GM19328 (cell line): ENCODE measurements at regions not wholly inside any gene's neighbourhood (a gene's known extent, or its start where the extent isn't known, plus 50 kb on each side); places are given as distances from the start of the nearest gene placed in this dataset.
"Not testable (repeated sequence)": the region's sequence is repeated elsewhere in the genome, so short reads cannot be mapped to it uniquely, and the experiment has no call there.

Source experiments
- ATAC-seq: cut with Tn5 transposase; IDR thresholded peaks from one replicate; pipeline ENCODE4 v1.9.1; 2021; ENCODE audit warnings: mild to moderate bottlenecking, moderate library complexity; ENCODE audit not compliant: unreplicated experiment

DNA sequence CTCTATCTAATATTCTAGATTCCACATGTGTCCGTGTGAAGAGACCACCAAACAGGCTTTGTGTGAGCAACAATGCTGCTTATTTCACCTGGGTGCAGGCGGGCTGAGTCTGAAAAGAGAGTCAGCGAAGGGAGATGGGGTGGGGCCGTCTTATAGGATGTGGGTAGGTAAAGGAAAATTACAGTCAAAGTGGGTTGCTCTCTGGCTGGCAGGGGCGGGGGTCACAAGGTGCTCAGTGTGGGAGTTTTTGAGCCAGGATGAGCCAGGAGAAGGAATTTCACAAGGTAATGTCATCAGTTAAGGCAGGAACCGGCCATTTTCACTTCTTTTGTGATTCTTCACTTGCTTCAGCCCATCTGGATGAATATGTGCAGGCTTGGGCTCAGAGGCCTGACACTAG is 779.3 kb downstream of the RNF144A start:
- ATAC-seq: not testable (repeated sequence)

- no peak for ATAC-seq
Measured at GRCh38 chr2:7697052-7697451, 779.8 kb downstream of the RNF144A start.

- ATAC-seq: no peak
Measured at GRCh38 chr2:7701791-7702190, 784.6 kb downstream of the RNF144A start.

DNA sequence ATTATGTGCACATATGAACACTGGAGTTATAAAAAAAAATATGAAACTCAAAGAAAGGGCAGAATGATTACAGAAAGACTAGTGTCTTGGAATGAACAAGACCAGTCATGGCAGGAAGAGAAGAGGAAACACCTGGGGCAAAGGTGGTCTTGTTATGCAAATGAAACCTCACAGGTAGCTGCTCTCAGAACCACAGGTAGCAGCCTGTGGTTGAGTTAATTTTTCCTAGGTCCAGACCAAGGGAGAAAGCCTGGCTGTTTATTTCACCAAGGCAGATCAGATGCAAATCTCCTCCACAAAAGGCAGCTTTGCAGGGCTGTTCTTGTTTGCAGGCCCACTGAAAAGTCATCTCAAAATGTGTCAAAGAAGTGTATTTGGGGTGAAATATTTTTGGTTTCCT is 785.8 kb downstream of the RNF144A start:
- no peak for ATAC-seq

DNA sequence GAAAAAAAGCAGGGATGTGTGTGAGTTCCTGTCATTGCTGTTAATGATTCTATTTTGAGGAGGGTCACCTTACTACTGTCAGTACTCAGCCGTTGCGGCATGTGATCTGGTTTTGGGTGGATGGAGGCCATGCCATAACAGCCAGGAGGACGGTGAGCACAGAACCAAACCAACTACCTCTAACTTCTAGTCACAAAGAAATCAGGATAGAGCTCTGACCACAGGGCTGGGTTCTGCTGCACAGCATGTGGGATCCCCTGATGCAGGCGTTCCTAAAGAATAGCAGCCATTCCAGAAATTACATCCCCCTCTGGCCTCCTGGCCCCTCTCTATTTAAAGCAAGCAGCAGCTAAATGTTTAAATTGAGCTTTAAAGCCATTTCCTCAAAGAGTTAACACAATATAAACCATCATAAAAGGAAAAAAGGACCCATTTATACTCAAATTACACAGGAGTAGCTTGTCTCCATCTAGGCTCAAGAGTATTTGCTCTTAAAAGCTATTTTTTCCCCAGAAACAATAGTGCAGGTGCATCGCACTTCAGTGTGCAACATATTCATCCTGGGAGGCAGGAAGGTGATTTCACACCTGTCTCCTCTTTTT is 786.4 kb downstream of the RNF144A start:
- no peak for ATAC-seq

GRCh38 chr2:7704296-7704865 is 787.2 kb downstream of the RNF144A start:
- no peak for ATAC-seq

- ATAC-seq: no peak
Measured at GRCh38 chr2:7706791-7707190, 789.6 kb downstream of the RNF144A start.

- no peak for ATAC-seq
Measured at GRCh38 chr2:7707723-7708122, 790.5 kb downstream of the RNF144A start.

GRCh38 chr2:7709907-7710306 is 792.7 kb downstream of the RNF144A start:
- ATAC-seq: no peak

- ATAC-seq: no peak
Measured at GRCh38 chr2:7711167-7711566, 794.0 kb downstream of the RNF144A start.

GRCh38 chr2:7719876-7720275 is 802.7 kb downstream of the RNF144A start:
- ATAC-seq: no peak

- ATAC-seq: no peak
Measured at GRCh38 chr2:7721413-7721995, 804.3 kb downstream of the RNF144A start.

DNA sequence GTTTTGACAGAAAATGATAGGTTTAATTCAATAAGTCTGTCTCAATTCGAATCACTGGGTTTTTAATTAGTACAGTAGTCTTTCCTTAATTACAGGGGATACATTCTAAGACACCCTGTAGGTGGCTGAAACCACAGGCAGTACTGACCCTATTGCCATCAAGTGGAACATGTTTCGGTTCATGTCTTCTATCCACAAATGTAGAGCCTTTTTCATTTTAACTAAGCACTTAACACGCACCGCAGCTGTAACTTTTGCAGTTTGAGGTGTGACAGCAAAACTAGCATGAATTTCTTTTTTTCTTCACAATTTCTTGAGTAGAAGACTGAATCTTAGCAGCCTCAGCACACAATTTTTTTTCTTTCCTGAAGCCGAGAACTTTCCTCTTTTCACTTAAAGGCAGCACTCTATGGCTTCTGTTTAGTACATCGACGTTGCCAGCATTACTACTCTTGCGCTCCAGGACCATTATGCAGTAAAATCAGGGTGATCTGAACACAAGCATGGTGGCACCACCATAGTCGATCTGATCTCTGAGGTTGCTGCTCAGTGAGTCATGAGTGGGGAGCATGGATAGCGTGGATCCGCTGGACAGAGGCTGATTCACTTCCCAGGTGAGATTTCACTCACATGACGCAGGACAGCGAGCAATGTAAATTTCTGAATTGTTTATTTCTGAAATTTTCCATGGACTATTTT is 805.1 kb downstream of the RNF144A start:
- no peak for ATAC-seq

DNA sequence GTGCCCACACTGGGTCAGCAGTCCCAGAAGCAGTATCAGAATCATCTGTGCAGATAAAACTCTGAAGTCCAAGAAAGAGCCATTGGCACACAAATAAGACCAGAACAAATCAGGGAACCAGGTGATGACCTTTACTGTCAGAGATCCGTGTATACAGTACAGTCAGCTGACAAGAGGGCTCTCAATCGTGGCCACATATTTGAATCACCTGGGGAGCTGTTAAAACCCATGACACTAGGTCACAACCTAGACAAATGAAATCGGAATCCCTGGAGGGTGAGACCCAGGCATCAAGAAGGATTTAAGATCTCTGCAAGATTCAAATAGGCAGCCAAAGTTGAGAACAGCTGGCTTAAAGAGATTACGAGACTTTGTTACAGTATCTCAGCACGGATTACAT is 807.1 kb downstream of the RNF144A start:
- no peak for ATAC-seq

GRCh38 chr2:7725171-7725849 is 808.1 kb downstream of the RNF144A start:
- no peak for ATAC-seq

GRCh38 chr2:7725850-7726242 is 808.6 kb downstream of the RNF144A start:
- no peak for ATAC-seq

DNA sequence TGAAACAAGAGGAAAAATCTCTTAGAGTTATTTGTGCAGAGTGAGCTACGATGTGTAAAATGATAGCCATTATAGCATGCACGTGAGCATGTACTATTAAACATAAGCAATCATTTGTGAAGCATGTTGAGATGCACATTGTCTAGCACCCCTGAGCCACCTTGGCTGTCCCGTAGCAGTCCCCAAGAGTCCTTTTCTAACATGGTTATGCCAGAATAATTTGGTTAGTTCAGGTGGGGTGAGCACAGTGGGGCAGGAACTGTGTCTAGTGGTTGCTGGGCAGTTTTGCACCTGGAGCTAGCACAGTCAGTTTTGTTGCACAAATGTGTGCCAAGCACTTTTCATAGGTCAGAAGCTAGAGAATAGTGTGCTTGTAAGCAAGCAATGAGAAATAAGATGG is 809.8 kb downstream of the RNF144A start:
- ATAC-seq: no peak

DNA sequence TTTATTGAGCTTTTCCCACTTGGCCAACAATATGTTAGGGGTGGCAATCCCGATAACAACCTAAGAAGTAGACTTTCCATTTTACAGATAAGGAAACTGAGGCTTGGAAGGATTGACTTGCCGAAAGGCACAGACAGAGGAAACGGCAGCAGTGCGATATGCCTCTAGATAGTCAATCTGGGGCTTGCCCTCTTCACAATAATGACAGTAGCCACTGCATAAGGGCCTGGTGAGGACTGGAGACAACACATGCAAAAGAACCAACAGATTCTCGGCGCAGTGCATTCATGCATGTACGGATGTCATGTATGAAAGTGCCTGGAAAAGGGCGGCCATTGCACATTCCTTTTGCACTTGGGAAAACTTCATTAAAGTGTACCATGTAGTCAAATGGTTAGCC is 811.2 kb downstream of the RNF144A start:
- no peak for ATAC-seq

DNA sequence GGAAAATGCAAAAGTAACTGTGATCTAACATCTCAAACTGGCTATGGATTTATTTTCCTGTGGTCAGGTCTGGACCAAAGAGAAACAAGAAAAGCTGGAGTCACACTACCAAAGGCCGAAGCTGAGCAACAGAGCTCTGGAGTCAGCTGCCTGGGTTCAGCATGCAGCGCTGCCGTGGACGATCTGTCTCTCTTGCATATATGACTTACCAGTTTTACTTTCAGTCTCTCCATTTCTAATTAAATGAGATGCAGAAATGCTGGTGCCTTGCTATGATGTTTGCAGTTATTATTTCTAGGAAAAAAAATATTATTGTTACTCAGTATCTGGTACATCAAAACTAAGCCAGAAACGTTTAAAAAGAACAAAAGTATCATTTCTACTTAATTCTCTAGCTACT is 813.2 kb downstream of the RNF144A start:
- ATAC-seq: no peak

DNA sequence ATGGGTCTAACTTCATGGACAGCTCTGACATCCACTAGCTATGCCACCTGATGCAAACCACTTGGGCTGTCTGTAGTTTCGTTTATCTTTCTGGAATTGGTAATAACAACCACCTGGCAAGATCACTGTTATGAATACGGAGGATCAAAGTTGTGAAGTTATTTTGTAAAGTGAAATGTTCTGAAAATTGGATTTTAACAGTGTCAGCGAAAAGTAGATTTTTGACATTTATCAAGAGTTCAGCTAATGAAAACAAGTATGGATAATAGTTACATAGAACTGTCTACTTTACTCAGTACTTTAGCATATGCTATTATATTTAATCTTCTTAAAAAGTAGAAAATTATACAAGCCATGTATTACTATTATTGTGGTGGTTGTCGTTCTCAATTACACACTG is 813.8 kb downstream of the RNF144A start:
- no peak for ATAC-seq

- no peak for ATAC-seq
Measured at GRCh38 chr2:7732497-7732896, 815.3 kb downstream of the RNF144A start.
